SK-N-MC (cell line): ENCODE measurements at regions not wholly inside any gene's neighbourhood (a gene's known extent, or its start where the extent isn't known, plus 50 kb on each side); places are given as distances from the start of the nearest gene placed in this dataset.

Source experiments
- DNase-seq: peaks from one replicate; pipeline ENCODE4 v3.0.0-alpha.2; 2011; ENCODE audit warnings: low read depth, low spot score
- H3K27ac ChIP-seq: fragments of 200-600 bp; sonication (generic); 2 replicates; pipeline ENCODE4 v1.5.1; 2016; ENCODE audit warnings: mixed run types
- H3K36me3 ChIP-seq: fragments of 200-600 bp; sonication (generic); 2 replicates; pipeline ENCODE4 v1.6.1; 2017; ENCODE audit warnings: antibody characterized with exemption, low read length, mixed read lengths; ENCODE audit not compliant: insufficient read depth
- H3K4me3 ChIP-seq: fragments of 200-600 bp; sonication (generic); 2 replicates; pipeline ENCODE4 v1.5.1; 2016
- H3K9ac ChIP-seq: fragments of 200-600 bp; sonication (generic); 2 replicates; pipeline ENCODE4 v1.8.0; 2017; ENCODE audit warnings: mixed run types, mixed read lengths; ENCODE audit not compliant: insufficient read length
- H3K9me3 ChIP-seq: fragments of 200-600 bp; sonication (generic); 2 replicates; pipeline ENCODE4 v1.6.1; 2017; ENCODE audit warnings: low read depth, mild to moderate bottlenecking, antibody characterized with exemption, low read length, moderate library complexity, mixed read lengths
- EZH2 ChIP-seq: fragments of 200-600 bp; sonication (generic); IDR thresholded peaks from one replicate; pipeline ENCODE4 v1.6.1; 2017; ENCODE audit warnings: antibody characterized with exemption
- FOXP2 ChIP-seq: optimal IDR thresholded peaks from 2 replicates; pipeline ENCODE3; 2011; ENCODE audit warnings: mild to moderate bottlenecking, moderate library complexity; ENCODE audit not compliant: insufficient read depth; ENCODE audit errors: extremely low read length, control extremely low read depth
- POLR2AphosphoS5 ChIP-seq: IDR thresholded peaks from 2 replicates; pipeline ENCODE4 v1.6.1; 2012; ENCODE audit warnings: mild to moderate bottlenecking, low read depth, low read length, borderline replicate concordance

DNA sequence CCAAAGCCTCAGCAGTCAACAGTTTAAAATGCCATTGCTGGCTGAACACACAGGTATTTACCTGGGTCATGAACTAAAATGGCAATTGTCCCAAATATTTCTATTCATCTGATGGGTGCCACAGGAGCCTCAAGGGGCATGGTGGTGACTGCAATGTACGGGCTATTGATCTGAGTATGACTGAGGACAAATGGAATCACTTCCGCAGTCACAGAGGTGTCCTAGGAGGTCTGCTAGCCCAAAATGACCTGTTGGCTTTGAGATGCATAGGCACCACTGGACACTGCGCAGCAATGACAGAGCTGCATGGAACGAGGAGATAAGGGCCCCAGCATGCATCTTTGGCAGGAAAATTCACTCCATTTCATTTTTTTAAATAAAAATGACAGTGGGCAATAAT is 474.1 kb upstream of the SOX5 start:
- TF ChIP-seq EZH2 (no peak), FOXP2 (no peak), POLR2AphosphoS5 (no peak)
- H3K36me3 ChIP-seq, result no peaks in the 10 kb centered on the region
- H3K27ac ChIP-seq, result no peak overlapping the region
- DNase-seq, result no peak
- H3K9ac ChIP-seq, result no peak overlapping the region
- no peaks in the 10 kb centered on the region for H3K9me3 ChIP-seq
- no peak overlapping the region for H3K4me3 ChIP-seq

DNA sequence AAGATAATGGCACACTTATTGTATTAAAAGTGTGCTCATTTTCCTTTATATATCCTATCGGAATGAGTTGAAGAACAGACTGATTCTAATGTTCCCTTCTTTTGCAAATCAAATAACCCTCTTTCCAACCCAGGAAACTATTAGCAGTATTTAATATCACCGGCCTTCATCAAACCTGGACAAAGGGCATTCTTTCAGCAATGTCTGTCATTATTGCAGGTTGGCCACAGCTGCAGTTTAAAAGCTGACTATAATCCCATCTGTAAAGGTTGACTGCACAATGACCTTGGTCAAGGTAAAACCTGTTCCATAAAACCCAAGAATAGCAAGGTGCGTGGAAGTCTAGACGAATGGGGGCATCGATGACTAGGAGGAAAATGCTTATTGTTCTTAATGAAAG is 472.3 kb upstream of the SOX5 start:
- H3K36me3 ChIP-seq, result no peaks in the 10 kb centered on the region
- no peak overlapping the region for H3K9ac ChIP-seq
- H3K27ac ChIP-seq, result no peak overlapping the region
- TF ChIP-seq POLR2AphosphoS5 (no peak), FOXP2 (no peak), EZH2 (no peak)
- H3K9me3 ChIP-seq, result no peaks in the 10 kb centered on the region
- DNase-seq, result no peak
- H3K4me3 ChIP-seq, result no peak overlapping the region

DNA sequence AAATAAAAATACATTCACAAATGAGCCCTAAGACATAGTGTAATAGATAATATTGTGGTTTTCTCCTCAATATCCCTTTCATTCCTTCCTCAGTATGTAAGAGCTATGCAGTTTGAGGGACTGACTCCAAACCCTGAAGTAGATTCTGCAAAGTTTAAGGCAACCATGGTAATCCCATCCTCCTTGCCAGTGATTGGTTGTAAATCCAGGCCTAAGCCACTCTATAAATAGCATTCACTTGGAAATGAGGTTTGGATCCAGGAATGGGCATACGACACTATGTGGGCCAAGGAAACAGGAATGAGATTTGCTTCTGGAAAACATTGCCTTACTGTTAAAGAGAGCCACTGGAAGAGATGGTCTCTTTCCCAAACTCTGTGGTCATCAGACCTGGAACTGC is 468.7 kb upstream of the SOX5 start:
- TF ChIP-seq EZH2 (no peak), POLR2AphosphoS5 (no peak), FOXP2 (no peak)
- no peaks in the 10 kb centered on the region for H3K9me3 ChIP-seq
- no peak overlapping the region for H3K27ac ChIP-seq
- DNase-seq, result no peak
- H3K36me3 ChIP-seq, result no peaks in the 10 kb centered on the region
- H3K4me3 ChIP-seq, result no peak overlapping the region
- no peak overlapping the region for H3K9ac ChIP-seq

DNA sequence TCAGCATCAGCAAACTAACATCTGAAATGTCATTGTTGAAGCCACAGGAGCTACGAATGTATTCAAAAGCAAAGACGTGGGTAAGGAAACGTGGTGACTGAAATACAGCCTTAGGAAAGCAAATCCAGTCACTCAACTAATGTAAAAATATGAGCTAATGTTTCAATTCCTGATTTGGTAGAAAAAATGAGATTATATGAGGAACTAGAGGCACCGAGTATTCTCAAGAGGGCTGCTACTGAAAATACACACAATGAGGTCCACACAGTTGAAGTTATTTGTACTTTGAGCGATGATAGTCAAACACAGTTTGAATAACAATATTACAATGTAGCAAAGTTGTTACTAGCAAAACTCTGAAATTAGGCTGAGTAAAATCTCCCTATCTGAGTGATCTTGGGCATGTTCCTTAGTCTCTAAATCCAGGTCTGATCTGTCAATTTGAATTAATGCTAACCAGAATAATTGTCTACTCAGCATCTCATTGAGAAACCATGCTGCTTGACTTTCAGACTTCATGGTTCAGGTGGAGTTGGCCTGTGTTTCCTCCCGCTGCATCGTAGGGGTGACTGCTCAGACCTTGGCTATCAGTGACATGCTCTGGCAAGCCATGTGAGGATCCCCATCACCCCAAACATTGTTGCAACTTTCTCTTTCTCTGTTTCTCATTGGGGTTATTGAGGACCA is 467.1 kb upstream of the SOX5 start:
- Histone ChIP-seq H3K4me3 (no peak overlapping the region), H3K36me3 (no peaks in the 10 kb centered on the region), H3K27ac (no peak overlapping the region), H3K9me3 (no peaks in the 10 kb centered on the region), H3K9ac (no peak overlapping the region)
- TF ChIP-seq POLR2AphosphoS5 (no peak), EZH2 (no peak), FOXP2 (no peak)
- no peak for DNase-seq

DNA sequence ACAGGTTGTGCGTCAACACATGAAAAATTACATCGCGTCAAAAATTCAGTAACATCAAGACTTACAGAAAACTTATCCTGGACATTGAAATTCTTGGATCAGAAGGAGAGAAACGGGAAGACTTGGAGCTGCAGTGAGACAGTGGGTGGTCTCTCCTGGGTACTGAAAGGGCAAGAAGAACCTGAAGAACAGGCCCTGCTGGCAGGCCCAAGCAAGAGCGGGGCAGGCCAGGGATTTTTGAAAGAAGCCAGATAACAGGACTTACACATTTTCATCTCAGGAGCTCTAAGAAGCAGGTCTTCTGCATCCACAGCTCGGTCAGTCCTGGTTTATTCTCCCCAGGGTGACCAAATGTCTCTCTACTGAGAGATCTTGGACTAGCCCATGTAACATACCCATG is 466.5 kb upstream of the SOX5 start:
- no peak for DNase-seq
- TF ChIP-seq POLR2AphosphoS5 (no peak), FOXP2 (no peak), EZH2 (no peak)
- H3K27ac ChIP-seq, result no peak overlapping the region
- H3K4me3 ChIP-seq, result no peak overlapping the region
- H3K36me3 ChIP-seq, result no peaks in the 10 kb centered on the region
- H3K9ac ChIP-seq, result no peak overlapping the region
- H3K9me3 ChIP-seq, result no peaks in the 10 kb centered on the region

DNA sequence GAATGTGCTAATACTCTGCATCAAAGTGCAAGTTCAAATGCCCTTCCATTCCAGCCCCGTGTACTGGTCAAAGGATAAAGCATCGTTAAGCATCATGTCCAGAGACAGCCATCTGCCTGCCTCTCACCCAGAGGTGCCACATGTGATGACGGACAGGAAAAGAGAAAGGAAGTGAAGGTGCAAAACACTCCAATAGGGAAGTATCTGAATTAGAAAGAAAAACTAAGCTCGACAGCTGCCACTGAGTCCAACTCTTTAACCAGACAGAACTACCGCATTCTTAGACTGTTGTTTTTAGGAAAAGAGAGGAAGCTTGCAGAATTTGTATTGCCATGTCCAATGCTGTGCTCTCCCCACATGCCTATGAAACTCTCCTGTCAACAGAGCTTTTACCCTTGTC is 465.0 kb upstream of the SOX5 start:
- Histone ChIP-seq H3K36me3 (no peaks in the 10 kb centered on the region), H3K9ac (no peak overlapping the region), H3K27ac (no peak overlapping the region), H3K9me3 (no peaks in the 10 kb centered on the region), H3K4me3 (no peak overlapping the region)
- DNase-seq, result no peak
- TF ChIP-seq EZH2 (no peak), FOXP2 (no peak), POLR2AphosphoS5 (no peak)

DNA sequence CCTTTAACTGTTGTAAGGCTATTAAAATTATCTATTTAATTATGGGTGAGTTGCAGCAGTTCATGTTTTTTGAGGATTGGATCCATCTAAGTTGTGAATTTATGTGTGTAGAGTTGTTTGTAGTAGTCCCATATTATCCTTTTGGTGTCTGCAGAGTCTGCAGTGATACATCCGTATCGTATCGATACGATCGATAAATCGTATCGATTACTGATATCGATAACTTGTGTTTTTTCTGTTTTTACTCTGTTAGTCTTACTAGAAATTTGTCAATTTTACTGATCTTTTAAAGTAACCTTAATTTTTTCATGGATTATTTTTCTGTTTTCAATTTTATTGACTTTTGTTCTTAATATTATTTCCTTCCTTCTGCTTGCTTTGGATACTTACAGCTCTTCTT is 462.5 kb upstream of the SOX5 start:
- no peak overlapping the region for H3K4me3 ChIP-seq
- no peak for TF ChIP-seq POLR2AphosphoS5
- no peak for TF ChIP-seq FOXP2
- TF ChIP-seq EZH2, result no peak
- H3K9me3 ChIP-seq, result no peaks in the 10 kb centered on the region
- H3K9ac ChIP-seq, result no peak overlapping the region
- no peak for DNase-seq
- no peaks in the 10 kb centered on the region for H3K36me3 ChIP-seq
- H3K27ac ChIP-seq, result no peak overlapping the region

DNA sequence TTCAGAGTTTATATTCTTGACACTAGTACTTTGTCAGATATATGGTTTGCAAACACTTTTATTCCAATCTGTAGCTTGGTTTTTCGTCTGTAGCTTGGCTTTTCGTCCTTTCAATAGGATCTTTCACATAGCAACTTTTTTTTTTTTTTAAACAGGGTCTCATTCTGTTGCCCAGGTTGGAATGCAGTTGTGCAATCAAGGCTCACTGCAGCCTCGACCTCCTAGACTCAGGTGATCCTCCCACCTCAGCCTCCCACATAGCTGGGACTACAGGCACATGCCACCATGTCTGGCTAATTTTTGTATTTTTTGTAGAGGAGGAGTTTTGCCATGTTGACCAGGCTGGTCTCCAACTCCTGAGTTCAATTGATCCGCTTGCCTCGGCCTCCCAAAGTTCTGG is 460.4 kb upstream of the SOX5 start:
- Histone ChIP-seq H3K27ac (no peak overlapping the region), H3K36me3 (no peaks in the 10 kb centered on the region), H3K9me3 (no peaks in the 10 kb centered on the region), H3K4me3 (no peak overlapping the region), H3K9ac (no peak overlapping the region)
- TF ChIP-seq FOXP2, result no peak
- TF ChIP-seq POLR2AphosphoS5, result no peak
- TF ChIP-seq EZH2, result no peak
- no peak for DNase-seq

DNA sequence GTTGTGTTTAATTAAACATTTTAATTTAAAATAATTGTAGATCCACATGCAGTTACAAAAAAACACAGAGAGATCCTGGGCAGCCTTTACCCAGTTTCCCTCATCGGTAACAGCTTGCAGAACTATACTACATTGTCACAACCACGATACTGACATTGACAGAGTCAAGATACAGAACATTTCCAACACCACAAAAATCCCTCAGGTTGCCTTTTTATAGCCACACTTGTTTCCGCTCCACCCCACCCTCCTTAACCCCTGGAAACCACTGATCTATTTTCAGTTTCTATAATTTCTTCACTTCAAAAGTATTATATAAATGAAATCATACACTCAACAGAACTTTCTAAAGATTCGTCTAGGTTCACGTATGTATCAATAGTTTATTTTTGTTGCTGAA is 458.8 kb upstream of the SOX5 start:
- Histone ChIP-seq H3K9me3 (no peaks in the 10 kb centered on the region), H3K4me3 (no peak overlapping the region), H3K9ac (no peak overlapping the region), H3K27ac (no peak overlapping the region), H3K36me3 (no peaks in the 10 kb centered on the region)
- DNase-seq, result no peak
- TF ChIP-seq EZH2 (no peak), POLR2AphosphoS5 (no peak), FOXP2 (no peak)
